ENCODE measurements at regions not wholly inside any gene's neighbourhood (a gene's known extent, or its start where the extent isn't known, plus 50 kb on each side); places are given as distances from the start of the nearest gene placed in this dataset.
"Not testable (repeated sequence)": the region's sequence is repeated elsewhere in the genome, so short reads cannot be mapped to it uniquely, and the experiment has no call there.

DNA sequence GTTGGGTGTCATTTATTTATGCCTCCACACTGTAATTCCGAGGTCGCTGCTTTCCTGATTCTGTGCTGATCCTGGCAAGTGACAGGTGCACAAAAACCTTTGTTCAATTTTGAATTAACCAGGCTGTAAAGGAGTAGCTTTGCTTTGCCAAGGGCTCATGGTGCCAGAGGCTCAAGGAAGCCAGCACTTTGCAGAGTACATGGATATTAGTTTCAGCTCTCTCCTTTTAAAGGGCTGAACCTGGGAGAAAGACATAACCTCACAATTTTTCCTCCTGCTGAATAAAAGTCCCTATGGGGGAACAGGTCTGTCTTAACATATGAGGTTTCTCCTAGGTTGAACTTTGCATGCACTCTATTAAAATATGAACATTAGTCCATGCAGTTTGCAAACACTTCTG, 227.6 kb upstream of the WSB1 start:
- DNase-seq: no peak

DNA sequence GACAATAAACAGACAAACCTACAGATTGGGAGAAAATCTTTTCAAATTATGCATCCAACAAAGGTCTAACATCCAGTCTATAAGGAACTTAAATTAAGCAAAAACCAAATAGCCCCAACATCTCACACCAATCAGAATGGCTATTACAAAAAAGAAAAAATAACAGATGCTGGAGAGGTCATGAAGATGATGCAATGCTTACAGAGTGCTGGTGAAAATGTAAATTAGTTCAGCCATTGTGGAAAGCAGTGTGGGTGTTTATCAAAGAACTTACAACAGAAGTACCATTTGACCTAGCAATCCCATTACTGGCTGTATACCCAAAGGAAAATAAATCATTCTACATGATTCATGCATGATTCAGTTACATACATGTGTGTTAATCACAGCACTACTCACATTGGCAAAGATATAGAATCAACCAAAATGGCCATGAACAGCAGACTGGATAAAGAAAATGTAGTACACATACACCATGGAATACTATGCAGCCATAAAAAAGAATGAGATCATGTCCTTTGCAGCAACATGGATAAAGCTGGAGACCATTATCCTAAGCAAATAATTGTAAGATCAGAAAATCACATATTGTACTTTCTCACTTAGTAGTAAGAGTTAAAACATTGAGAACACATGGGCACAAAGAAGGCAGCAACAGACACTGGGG, 223.9 kb upstream of the WSB1 start:
- DNase-seq: no peak

DNA sequence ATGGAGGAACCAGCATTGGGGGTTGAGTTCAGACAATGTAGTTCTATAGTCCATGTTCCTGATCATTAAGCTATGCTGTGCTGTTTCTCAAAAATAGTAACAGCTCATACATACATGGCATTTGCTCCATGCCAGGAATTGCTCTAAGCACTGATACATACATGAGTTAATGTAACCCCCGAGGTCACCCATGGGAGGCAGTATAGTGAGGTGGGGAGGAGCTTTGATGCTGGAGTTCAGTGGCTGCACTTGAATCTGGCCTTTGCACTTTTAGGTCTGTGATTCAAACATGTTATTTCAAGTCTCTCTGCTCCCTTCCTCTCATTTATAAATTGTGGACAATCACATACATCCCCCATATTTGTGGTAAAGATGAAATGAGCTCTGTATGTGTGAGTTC, 223.1 kb upstream of the WSB1 start:
- DNase-seq: no peak

DNA sequence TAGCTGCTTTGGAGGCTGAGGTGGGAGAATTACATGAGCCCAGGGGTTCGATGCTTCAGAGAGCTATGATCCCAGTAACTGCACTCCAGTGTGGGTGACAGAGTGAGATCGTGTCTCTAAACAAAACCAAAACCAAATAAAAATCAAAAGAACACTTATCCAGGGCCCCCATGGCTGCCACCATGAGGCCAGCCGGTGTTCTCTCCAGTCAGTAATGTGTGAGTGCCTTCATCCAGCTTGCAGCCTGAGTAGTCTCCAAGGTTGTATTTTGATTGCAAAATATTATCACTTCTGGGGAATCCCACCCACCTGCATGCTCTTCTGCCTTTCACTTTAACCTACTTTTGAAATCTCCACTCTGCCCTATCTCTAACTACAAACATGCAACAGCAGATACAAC, 221.0 kb upstream of the WSB1 start:
- no peak for DNase-seq

DNA sequence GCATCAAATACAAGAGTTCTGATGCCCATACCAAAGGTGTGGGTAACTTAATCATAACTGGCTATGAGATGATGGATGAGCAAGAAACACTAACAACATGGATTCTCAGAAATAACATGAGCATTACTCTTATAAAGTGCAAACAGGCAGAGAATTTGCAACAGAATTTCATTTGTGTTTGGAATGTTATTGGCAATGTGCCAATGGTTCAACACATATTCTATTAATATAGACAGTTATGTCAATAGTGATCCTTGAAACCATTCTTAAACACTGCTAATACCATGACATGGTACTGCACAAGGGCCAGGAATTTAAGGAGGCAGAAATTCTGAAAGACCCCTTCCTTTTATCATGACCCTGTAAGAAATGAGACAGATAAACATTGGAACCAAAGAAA, 217.1 kb upstream of the WSB1 start:
- DNase-seq: no peak

DNA sequence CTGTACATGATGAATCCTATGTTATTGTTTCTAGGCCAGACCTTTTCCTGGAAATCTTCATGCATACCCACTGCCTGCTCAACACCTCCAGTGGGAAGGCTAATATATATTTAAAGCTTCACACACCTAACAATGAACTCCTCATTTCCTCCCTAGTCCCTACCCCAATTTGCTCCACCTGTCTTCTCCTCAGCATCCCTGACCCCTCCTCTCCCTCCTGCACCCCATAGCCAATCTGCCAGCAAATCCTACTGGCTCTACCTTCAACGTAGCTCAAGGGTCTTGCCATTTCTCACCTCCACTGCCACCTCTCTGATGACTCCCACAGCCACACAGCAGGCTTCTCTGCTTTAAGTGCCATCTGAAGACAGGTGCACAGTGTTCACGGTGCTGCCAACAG, 215.6 kb upstream of the WSB1 start:
- DNase-seq: no peak

DNA sequence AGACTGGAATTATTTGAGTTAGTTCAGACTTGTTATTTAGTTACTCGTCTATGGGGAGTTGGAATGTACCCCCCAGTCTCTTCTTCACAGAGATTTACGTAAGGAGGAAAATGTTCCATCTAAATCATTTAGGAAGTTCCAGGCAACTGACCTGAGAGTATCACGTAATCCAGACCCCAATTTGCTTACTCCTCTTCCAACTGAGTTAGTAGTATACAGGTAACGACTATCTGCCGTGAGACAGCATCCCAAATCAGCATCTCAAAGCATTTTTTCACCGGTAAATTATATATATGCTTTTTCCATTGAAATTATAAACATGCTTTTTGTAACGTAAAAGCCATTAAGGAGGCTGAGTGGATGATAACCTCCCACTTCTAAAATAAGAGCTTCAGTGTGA, 214.3 kb upstream of the WSB1 start:
- DNase-seq: no peak

DNA sequence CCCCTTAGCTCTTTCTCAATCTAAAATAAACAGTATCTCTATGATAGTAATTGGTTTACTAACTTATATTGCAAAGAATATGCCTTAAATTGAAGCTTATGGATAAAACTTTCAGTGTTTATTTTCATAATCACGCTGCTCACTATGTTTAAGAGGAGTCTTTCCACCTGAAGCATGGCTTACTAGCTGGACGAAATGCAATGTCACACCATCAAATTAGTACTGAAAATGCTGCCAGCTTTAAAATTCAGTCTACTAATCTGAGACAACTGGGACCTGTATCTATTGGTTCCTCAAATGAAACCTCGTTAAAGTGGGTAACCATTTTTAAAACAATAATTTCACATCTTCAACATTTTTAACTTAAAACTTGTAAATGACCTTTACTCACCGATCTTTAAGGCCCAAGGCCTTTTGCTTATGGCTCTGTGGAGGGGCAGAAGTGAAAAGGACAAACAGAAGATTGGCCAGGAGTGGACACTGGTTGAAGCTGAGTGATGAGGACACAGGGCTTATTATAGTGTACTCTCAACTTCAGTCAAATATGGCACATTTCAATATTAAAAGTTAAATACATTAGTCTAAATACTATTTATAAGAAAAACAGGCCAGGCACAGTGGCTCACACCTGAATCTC, 212.8 kb upstream of the WSB1 start:
- no peak for DNase-seq

DNA sequence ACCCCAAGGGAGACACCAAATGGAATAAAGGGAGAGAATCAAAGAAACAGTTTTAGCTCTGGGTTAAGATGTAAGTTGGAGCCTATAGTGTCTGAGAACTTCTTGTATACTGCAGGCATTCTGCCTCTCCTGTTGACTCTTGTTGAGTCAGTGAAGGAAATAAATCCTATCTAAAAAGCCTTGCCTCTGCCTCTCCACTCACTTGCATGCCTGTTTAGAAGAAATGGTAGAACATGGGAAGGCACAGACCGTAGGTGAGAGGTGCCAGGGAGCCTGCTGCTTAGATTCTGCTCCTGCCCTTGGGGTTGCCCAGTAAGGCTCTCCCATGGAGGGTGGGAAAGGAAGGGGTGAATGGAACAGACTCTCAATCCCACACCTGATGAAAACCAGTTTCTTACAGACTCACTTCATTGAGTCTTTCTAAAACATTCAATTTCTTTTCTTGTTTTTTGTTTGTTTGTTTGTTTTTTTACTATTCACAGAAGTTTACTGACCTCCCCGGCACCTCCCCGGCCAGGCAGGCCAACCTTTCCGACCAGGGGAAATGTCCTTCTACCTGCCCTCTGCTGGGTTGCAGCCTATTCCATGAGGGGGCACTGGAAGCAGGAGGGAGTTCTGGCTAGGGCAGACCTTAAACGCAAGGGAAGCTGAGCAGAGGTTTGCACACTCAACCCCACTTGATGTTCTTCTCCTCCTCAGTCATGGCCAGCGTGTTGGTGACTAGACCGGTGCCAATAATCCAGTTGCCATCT, 211.7 kb upstream of the WSB1 start:
- no peak for DNase-seq

DNA sequence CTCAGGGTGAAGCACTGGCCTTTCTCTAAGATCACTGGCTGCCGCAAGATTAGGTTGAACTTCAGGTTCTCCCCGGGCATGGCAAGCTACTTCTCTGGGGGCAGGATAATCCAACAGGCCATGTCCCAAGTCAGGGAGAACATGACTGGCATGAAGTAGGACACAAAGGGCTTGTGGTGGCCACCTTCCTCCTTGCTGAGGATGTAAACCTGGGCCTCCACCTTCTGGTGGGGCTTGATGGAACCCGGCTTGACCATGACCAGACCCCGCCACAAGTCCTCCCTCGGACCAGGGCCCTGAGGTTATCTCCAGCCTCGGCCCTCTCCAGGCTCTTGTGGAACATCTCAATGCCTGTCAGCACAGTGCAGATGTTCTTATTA, 211.1 kb upstream of the WSB1 start:
- DNase-seq: no peak

DNA sequence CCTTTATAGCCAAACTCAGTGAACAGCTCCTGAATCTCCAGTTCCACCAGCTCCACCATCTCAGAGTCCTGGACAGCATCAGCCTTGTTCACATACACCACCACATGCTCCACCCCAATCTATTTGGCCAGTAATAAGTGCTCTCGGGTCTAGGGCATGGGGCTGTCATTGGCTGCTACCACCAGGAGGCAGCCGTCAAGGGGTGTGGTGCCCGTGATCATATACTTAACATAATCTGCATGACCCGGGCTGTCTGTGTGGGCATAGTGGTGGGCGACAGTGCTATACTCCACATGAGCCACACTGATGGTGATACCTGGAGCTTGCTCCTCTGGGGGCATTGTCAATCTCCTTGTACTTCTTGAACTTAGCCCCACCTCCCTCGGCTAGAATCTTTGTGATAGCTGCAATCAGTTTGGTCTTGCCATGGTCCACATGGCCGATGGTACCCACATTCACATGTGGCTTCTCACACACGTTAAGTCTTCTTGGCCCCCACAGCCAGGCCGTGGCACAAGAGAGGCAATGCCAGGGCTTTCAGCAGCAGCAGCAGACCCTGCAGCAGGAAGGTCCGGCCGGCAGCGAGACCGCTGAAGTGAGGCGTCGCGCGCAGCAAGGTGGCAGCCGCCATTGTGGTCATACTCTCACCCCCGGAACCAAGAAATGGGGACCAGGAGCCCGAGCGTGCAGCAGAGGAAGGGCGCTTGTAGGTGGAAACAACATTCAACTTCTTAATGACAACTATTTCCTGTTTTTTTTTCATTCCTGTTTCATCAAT, 210.3 kb upstream of the WSB1 start:
- DNase-seq: no peak

DNA sequence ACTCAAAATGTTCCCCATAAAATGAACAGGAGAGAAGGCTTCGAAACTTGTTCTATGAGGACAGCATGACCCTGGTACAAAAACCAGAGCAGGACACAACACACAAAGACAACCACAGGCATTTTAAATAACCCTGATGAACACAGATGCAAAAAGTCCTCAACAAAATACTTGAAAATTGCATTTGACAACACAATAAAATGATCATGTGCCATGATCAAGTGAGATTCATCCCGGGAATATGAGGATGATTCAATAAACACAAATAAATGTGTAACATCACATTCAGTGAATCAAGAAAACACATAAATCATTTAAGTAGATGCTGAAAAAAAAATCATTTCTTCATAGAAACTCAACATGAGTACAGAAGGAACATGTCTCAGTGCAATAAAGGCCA, 208.4 kb upstream of the WSB1 start:
- no peak for DNase-seq

DNA sequence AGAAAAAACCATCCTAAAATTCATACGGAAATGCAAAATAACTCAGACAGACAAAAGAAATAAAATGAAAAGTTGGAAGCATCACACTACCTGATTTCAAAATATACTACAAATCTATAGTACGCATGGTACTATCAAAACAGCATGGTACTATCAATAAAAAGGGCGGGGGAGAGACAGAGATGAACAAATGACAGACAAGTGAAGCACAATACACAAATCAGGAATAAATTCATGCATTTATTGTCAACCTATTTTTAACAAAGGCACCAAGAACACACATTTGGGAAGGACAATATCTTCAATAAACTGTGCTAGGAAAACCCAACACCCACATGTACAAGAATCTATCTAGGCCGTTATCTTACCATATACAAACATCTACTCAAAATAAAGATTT, 207.4 kb upstream of the WSB1 start:
- DNase-seq: no peak

DNA sequence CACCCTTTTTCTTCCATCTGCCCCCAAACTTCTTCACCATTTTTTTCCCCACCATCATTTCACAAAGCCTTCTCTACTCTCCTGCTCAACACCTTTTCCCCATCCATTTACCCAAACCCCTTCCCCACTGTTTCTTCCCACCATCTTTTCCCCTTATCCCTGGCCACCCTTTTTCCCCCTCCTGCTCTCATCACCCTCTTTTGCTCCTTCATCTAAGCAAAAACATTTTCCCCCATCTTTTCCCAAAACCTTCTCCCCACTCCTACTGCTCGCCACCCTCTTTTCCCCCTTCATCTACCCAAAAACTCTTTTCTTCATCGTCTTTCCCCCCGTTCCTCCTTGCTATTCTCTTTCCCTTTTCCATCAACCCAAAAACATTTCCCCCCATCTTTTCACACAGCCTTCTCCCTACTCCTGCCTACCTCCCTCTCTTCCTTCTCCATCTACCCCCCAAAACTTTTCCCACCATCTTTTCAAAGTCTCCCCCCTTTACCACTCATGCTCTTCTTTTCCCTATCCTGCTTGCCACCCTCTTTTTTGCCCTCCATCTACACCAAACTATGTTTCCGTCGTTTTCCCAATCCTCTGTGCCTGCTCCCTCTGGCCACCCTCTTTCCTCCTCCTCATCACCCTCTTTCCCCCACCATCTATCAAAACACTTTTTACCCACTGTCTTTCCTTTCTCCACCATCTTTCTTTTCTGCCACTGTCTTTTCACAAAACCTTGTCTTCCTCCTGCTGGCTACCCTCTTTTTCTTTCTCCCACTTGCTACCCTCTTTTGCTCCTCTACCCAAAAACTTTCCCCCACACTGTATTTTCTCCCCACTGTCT, 205.8 kb upstream of the WSB1 start:
- DNase-seq: no peak

DNA sequence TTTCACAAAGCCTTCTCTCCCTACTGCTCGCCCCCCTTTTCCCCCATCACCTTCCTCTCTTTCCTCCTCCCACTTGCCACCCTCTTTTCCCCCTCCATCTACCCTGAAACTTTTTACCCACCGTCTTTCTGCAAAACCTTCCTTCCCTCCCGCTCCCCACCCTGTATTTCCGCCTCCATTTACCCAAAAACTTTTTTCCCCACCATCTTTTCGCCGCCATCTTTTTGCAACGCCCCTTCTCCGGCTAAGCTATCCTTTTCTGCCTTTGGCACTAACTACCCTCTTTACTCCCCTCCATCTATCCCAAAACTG, 205.2 kb upstream of the WSB1 start:
- no peak for DNase-seq

DNA sequence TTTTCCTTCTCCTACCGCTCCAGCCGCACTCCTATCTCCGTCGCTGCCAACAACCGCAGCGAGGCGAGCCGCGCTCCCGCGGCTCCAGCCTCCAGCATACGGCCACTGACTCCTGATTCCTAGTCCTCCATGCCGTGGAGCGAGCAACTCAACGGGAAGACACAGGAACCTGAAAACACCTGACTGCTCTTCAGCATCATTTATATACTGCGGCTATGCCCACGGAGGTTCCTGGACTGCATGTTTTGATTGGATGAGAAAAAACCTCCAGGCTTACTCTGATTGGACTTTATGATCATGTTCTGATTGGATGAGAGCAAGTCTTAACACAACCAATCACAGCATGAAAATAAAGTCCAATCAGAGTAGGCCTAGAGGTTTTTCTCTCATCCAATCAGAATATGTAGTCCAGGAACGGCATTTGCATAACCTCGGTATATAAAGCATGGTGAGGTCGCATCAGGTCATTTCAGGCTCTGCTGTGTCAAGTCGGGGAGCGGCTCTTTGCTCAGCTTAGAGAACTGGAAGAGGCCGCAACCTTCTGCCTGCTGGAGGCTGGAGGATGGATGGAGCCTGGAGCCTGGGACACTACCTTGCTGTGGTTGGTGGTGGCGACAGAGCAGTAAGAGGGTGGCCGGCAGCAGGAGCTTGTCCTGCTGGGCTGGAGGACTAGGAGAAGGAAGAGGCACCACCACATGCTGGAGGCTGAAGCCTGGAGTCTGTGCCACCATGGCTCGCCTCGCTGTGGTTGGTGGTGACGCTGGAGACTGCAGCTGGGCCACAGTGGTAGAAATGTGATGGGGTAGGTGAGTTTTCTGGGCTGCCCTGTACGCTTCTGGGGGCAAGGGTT, 204.6 kb upstream of the WSB1 start:
- peak; percentile 44 for DNase-seq

DNA sequence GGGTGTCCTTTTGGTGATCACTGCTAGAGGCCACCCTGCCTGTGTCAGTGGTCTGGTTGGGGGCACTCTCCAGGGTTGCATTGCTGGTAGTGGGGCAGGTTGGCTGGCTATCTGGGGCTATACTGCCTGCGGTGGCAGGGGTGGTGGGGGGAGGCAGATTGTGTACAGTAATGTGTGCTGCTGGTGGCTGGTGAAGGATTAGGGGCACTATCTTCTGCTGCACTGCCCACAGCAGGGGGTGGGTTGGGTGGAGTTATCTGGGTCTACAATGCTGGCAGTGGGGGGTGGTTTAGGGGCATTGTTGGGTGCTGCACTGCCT, 204.0 kb upstream of the WSB1 start:
- DNase-seq: no peak

DNA sequence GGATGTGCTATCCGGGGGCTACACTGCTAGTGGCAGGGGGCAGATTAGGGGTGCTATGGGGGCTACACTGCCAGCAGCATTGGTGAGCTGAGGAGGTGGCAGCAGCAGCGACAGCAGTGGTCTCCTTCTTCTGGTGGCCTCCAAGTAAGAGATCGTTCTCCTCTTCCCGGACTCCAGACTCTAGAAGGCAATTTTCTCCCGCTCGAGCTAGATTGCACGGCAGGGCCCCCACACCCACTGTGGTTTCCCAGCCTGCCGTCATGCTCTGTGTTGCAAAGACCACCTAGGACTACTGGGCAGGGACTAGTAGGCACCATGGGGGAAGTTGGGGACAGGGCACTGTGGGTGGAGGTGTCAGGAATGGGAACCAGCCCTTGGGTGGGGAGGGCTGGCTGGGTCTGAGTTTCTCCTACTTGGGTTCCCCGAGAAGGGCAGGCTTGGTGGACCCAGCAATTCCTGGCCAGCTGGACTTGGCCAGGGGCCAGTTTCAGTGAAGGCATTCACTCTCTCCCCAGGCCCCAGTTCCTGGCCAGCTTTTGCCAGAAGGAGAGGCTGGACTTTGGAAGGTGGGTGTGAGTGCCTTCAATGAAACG, 203.4 kb upstream of the WSB1 start:
- not testable (repeated sequence) for DNase-seq

DNA sequence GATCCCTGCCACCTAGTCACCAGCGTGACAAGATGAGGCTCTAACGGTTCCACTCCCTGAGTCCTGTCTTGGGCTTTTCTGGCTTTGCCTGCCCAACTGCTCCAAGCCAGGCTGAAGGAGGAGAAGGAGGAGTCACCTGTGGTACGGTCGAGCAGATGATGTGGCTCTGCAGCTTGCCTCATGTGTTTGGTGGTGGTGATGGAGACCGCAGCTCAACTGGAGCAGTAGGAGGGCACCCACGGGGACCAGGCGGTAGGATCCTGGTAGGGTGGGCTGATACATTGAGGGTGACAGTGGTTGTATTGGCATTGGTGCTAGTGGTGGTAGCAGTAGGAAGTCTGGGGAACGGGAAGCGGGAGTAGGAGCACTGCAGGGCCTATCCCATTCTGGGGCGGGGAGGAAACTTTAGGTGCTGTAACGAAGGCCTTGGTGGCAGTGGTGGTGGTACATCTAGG, 202.8 kb upstream of the WSB1 start:
- no peak for DNase-seq

DNA sequence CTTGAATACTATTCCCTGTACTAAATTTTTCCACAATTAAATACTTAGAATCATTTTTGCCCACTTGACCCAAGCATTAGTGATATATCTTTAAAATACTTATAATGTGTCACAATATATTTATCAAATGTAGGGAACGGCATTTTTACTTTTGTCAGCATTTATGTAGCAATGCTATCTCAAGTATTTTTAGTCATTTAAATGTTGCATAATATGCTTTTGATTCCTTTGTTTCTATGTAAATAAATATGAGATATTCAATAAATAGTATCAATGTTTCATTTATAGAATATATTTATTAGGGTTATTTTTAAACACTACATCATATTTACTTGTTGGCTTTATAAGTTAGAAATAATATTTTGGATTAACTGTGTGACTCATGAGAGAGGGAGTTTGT, 199.7 kb upstream of the WSB1 start:
- DNase-seq: not testable (repeated sequence)

DNA sequence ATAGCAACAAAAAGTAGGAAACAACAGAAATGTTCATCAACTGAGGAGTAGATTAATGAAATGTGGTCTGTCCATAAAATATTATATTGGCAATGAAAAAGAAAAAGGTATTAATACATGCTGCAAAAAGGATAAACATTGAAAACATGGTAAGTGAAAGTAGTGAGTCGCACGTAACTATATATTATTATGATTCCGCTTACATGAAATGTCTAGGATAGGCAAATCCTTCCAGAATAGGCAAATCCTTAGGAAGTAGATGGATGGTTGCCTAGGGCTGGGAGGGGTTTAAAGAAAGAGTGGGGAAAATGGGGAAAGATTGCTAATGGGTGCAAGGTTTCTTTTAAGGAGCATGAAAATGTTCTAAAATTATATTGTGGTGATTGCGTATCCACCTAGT, 198.1 kb upstream of the WSB1 start:
- DNase-seq: not testable (repeated sequence)

DNA sequence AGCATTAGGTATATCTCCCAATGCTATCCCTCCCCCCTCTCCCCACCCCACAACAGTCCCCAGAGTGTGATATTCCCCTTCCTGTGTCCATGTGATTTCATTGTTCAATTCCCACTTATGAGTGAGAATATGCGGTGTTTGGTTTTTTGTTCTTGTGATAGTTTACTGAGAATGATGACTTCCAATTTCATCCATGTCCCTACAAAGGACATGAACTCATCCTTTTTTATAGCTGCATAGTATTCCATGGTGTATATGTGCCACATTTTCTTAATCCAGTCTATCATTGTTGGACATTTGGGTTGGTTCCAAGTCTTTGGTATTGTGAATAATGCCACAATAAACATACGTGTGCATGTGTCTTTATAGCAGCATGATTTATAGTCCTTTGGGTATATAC, 194.6 kb upstream of the WSB1 start:
- not testable (repeated sequence) for DNase-seq

Measured in NCI-H82 (cell line).